K562 (cell line): ENCODE measurements at regions not wholly inside any gene's neighbourhood (a gene's known extent, or its start where the extent isn't known, plus 50 kb on each side); places are given as distances from the start of the nearest gene placed in this dataset.

Experiments used
- CHD4 ChIP-seq: fragments of 200-600 bp; sonication (generic); IDR thresholded peaks from 3 replicates; pipeline ENCODE4 v1.6.1; 2012; ENCODE audit warnings: low read depth, mild to moderate bottlenecking, mixed read lengths, low read length, inconsistent platforms; ENCODE audit not compliant: insufficient read depth, insufficient replicate concordance, poor library complexity, severe bottlenecking
- FOS ChIP-seq: IDR thresholded peaks from 3 replicates; pipeline ENCODE4 v1.6.1; 2011; ENCODE audit not compliant: insufficient read length; ENCODE audit errors: extremely low read depth
- GABPA ChIP-seq: fragments of 200-800 bp; sonication (Bioruptor generic); conservative IDR thresholded peaks from 2 replicates; pipeline ENCODE4 v1.6.1; 2016; ENCODE audit warnings: low read depth, missing genetic modification characterization, missing compliant biosample characterization
- NFE2L1 ChIP-seq: fragments of 450-650 bp; IDR thresholded peaks from 2 replicates; pipeline ENCODE4 v1.6.1; 2016; ENCODE audit warnings: missing genetic modification characterization, low read depth, mild to moderate bottlenecking, missing compliant biosample characterization, moderate library complexity, borderline replicate concordance
- SUPT5H ChIP-seq: fragments of 450-650 bp; IDR thresholded peaks from 2 replicates; pipeline ENCODE4 v1.6.1; 2016
- ZFP1 ChIP-seq: fragments of 450-650 bp; formaldehyde crosslinking; IDR thresholded peaks from 2 replicates; pipeline ENCODE4 v1.4.0; 2020; ENCODE audit warnings: mild to moderate bottlenecking, mixed read lengths
- TF ChIP-seq, protein P1 (sequence below): fragments of 250-450 bp; sonication (Bioruptor Pico); IDR thresholded peaks from 2 replicates; pipeline ENCODE4 v1.4.0; 2020; ENCODE audit warnings: borderline replicate concordance

DNA sequence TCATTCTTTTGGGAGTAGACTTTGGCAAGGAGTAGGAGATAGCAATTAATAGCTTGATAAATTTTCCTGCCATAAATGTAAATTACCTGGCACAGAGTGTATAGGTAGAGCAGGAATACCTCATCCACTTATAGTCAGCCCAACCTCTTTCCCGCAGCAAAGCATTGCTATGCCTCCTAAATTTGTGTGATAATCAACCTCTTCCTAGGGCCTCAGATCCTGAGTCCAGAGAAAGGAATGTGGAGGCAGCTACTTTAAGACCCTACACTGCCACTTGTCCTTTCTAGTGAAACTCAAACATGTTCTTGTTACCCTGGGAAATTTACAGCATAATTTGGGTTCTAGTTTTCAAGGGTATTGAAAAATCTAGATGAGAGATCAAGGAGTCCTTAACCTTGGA is 919.0 kb downstream of the RAPGEF2 start:
- TF ChIP-seq CHD4 (no peak), SUPT5H (no peak), FOS (no peak), ZFP1 (no peak), NFE2L1 (tag) (no peak), GABPA (tag) (no peak)
- TF ChIP-seq, protein P1, sequence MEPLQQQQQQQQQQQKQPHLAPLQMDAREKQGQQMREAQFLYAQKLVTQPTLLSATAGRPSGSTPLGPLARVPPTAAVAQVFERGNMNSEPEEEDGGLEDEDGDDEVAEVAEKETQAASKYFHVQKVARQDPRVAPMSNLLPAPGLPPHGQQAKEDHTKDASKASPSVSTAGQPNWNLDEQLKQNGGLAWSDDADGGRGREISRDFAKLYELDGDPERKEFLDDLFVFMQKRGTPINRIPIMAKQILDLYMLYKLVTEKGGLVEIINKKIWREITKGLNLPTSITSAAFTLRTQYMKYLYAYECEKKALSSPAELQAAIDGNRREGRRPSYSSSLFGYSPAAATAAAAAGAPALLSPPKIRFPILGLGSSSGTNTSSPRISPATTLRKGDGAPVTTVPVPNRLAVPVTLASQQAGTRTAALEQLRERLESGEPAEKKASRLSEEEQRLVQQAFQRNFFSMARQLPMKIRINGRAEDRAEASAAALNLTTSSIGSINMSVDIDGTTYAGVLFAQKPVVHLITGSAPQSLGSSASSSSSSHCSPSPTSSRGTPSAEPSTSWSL = no peak
